ENCODE measurements at regions not wholly inside any gene's neighbourhood (a gene's known extent, or its start where the extent isn't known, plus 50 kb on each side); places are given as distances from the start of the nearest gene placed in this dataset.
A peak's percentile ranks its signal among the peaks of the same experiment; 100 is the strongest.

DNA sequence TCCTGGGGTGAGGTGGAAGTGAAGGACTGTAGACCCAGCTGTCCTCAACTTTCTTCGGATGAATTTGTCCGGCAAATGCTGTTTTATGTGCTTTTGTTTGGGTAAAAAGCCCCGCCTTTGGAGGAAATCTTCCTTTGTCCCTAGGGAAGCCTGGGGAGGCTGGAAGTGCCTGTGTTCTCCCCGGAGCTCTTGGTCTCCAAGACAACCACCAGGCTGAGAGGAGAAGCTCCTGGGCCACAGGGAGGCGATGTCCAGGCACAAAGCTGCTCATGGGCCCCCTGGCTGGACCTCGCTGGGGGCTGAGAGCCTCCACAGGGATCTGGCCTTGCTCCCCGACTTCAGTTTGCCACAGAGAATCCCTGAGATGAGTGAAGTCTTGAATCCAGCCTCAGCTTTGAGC is 293.1 kb upstream of the N4BP1 start:
- ATAC-seq, result no peak
- 49 to 62% (median 54%) methylated on average over 6 to 7 of the region's 7 CpGs for WGBS, 4 donors
- Histone ChIP-seq H3K27me3 (peaks cover 0 to 40% (median 4%) of the 10 kb centered on the region in 9 donors), H3K4me3 (no peak overlapping the region), H3K9me3 (no peaks in the 10 kb centered on the region), H3K27ac (no peak overlapping the region), H3K36me3 (no peaks in the 10 kb centered on the region), H3K4me1 (no peaks in the 10 kb centered on the region)
- no peak for DNase-seq
- intact Hi-C loops (cut with DNase I), result loop anchor here in 2 of 10 donors (10.0 kb wide), 2 partner anchors 218 to 442 kb away; no protein-coding TSS in a partner anchor
- no peak for TF ChIP-seq POLR2A (IDR thresholded peaks at IDR 0.05)
- TF ChIP-seq, protein P1, sequence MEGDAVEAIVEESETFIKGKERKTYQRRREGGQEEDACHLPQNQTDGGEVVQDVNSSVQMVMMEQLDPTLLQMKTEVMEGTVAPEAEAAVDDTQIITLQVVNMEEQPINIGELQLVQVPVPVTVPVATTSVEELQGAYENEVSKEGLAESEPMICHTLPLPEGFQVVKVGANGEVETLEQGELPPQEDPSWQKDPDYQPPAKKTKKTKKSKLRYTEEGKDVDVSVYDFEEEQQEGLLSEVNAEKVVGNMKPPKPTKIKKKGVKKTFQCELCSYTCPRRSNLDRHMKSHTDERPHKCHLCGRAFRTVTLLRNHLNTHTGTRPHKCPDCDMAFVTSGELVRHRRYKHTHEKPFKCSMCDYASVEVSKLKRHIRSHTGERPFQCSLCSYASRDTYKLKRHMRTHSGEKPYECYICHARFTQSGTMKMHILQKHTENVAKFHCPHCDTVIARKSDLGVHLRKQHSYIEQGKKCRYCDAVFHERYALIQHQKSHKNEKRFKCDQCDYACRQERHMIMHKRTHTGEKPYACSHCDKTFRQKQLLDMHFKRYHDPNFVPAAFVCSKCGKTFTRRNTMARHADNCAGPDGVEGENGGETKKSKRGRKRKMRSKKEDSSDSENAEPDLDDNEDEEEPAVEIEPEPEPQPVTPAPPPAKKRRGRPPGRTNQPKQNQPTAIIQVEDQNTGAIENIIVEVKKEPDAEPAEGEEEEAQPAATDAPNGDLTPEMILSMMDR (IDR thresholded peaks at IDR 0.05), result no peak

GRCh38 chr16:48901712-48902374 is 291.9 kb upstream of the N4BP1 start:
- Histone ChIP-seq H3K27ac (no peak overlapping the region), H3K9me3 (no peaks in the 10 kb centered on the region), H3K4me1 (no peaks in the 10 kb centered on the region), H3K36me3 (no peaks in the 10 kb centered on the region), H3K27me3 (peaks cover 0 to 33% (median 4%) of the 10 kb centered on the region in 9 donors), H3K4me3 (no peak overlapping the region)
- ATAC-seq, result no peak
- WGBS, 4 donors, result 64 to 70% (median 67%) methylated on average over 9 of the region's 9 CpGs
- no peak for DNase-seq
- intact Hi-C loops (cut with DNase I), result loop anchor here in 2 of 10 donors (10.0 kb wide), 2 partner anchors 217 to 443 kb away; no protein-coding TSS in a partner anchor
- no peak for TF ChIP-seq POLR2A (IDR thresholded peaks at IDR 0.05)
- TF ChIP-seq, protein P1 (IDR thresholded peaks at IDR 0.05), result peak in 1 of 12 donors; percentile 7

DNA sequence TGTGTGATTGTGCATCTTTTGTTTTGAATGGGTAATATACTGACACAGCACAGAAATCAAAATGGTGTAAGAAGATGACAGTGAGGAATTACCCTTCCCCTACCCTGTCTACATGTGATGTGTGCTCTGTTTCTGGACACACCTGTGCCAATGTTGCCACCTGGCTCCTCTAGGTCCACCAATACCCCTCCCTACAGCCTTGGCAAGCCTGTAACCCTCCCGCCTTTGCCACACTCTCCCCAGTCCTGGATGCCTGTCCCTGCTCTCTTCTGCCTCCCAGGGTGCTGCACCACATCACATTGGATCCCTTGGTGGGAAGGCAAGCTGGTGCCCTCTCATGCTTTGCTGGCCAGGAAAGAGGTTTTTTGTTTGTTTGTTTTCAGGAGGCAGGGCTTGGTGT is 289.5 kb upstream of the N4BP1 start:
- no peak overlapping the region for H3K27ac ChIP-seq
- WGBS, 4 donors, result 72 to 83% (median 77%) methylated on average over 1 of the region's 1 CpG
- H3K27me3 ChIP-seq, result peaks cover 0 to 37% (median 0%) of the 10 kb centered on the region in 9 donors
- H3K4me3 ChIP-seq, result no peak overlapping the region
- no peaks in the 10 kb centered on the region for H3K36me3 ChIP-seq
- intact Hi-C loops (cut with DNase I), result loop anchor here in 1 of 10 donors (5.0 kb wide), 1 partner anchor 328 kb away; no protein-coding TSS in a partner anchor
- no peaks in the 10 kb centered on the region for H3K9me3 ChIP-seq
- no peak for DNase-seq
- TF ChIP-seq, protein P1 (IDR thresholded peaks at IDR 0.05), result no peak
- no peak for TF ChIP-seq POLR2A (IDR thresholded peaks at IDR 0.05)
- ATAC-seq, result no peak
- no peaks in the 10 kb centered on the region for H3K4me1 ChIP-seq

DNA sequence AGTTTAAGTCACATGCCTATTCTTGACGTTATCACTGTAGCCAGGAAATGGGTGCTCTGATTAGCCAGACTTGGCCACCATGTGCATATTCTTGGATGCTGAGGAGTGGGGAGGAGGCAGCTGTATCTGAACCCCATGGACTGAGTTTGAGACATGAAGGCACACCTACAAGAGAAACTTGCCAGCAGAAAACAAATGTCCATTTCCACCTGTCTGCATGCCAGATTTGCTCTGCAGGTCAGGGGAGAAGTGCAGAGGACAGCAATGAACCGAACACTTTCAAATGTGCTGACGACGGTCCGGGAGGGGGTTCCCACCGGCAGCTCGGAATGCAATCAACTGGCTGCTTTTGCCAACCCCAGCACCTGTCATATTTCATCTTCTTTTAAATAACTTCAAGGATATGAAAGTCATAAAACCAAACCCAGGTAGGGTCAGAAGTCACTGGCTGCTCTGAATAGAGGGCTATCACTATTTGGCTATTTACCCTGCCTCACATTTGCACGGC is 287.8 kb upstream of the N4BP1 start:
- H3K9me3 ChIP-seq, result no peaks in the 10 kb centered on the region
- no peaks in the 10 kb centered on the region for H3K4me1 ChIP-seq
- 64 to 79% (median 78%) methylated on average over 8 of the region's 8 CpGs for WGBS, 4 donors
- H3K27ac ChIP-seq, result no peak overlapping the region
- DNase-seq (no peak), ATAC-seq (no peak)
- intact Hi-C loops (cut with DNase I), result loop anchor here in 1 of 10 donors (5.0 kb wide), 1 partner anchor 330 kb away; no protein-coding TSS in a partner anchor
- peaks cover 0 to 34% (median 0%) of the 10 kb centered on the region in 9 donors for H3K27me3 ChIP-seq
- no peaks in the 10 kb centered on the region for H3K36me3 ChIP-seq
- TF ChIP-seq, protein P1 (IDR thresholded peaks at IDR 0.05), result no peak
- TF ChIP-seq POLR2A (IDR thresholded peaks at IDR 0.05), result no peak
- H3K4me3 ChIP-seq, result no peak overlapping the region
